MV-4-11 (cell line): ENCODE measurements at regions not wholly inside any gene's neighbourhood (a gene's known extent, or its start where the extent isn't known, plus 50 kb on each side); places are given as distances from the start of the nearest gene placed in this dataset.
A peak's percentile ranks its signal among the peaks of the same experiment; 100 is the strongest.

Source experiments
- DNase-seq: peaks from one replicate; lab custom pipeline; 2025; lab: John Stamatoyannopoulos, UW

GRCh38 chr20:21653628-21654027 lies 51.8 kb upstream of the PAX1 start:
- DNase-seq = no peak

- DNase-seq = no peak
Measured at GRCh38 chr20:21643417-21643816, 62.0 kb upstream of the PAX1 start.

DNA sequence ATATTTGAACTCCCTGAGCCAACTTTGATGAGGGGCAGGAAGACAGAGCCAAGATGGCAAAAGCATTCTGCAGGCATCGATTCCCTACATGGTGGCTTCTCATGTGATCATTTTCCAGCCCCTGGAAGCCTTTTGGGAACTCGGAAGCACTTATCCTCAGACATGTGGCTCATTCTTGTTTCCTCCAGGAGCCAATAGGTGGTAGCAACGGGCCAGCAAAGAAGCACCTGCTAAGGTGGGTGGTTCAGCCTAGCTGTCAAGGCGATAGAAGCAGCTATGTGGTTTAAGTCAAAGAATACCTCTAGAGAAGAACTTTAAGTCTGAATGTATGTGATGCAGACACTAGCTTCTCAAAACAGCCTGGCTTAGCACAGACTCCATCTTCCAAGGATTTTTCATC lies 64.9 kb upstream of the PAX1 start:
- DNase-seq = no peak

GRCh38 chr20:21633829-21634228 lies 71.6 kb upstream of the PAX1 start:
- no peak for DNase-seq

DNA sequence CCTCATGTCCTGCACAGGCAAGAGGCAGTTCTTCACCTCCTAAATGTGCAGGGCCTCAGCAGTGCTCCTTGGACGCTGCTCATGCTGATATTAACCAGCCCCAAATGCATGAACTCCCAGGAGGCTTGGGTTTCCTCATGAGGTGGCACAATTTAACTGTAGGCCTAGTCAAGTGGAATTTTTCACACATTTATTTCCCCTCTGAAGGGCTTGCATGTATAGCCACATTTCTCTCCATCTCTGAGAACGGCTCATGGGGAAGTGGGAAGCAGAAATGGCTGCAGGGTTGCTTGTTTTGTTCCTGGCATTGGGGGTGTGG lies 72.8 kb upstream of the PAX1 start:
- peak; percentile 10 for DNase-seq

DNA sequence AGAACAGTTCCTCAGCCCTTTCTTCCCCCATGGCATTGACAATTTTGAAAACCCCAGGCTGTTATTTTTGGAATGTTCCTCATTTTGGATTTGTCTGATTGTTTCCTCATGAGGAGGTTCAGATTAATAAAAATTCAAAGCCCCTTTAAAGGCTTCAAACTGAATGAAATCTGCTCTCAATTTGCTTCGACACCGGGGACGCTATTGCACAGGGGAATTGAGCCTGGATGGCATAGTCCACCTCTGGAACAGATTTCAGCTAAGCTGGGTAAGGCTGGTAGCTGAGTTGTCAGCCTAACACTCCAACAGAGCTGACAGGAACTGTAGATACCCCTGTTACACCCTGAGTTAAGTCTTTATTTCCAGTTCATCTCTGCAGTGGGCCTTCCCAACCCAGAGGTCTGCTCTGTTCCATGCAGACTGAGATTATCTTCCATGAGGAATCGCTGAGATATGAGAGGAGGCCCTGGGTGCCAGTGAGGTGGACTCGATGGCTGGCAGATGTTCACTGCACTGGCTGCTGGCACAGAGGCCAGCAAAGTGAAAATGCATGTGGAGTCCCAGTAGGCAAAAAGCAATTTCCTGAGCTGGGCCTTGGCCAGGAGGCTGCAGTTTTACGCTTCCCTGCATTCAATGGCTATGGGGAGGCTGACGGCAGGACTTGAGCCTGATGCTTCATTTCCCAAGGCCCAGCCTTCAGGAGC lies 73.3 kb upstream of the PAX1 start:
- no peak for DNase-seq

DNA sequence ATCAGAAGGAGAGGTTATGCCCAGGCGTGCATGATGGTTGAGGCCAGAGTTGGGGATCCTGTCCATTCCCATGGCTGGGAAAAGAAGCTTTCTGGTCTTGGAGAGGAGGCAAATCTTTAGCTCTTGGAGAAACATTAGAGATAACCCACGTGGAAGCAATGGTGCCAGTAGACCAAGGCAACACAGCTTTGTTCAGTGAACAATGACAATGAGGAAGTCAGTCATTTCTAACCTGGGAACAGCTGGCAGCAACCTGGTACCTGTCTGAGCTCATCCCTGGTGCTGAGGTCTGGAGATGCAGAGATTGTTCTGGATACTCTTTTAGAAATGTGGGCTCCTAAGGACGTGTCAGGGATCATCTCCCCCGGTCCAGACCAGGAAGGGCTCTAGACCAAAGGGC lies 76.7 kb upstream of the PAX1 start:
- DNase-seq = no peak

GRCh38 chr20:21623781-21624094 lies 81.7 kb upstream of the PAX1 start:
- DNase-seq = no peak

DNA sequence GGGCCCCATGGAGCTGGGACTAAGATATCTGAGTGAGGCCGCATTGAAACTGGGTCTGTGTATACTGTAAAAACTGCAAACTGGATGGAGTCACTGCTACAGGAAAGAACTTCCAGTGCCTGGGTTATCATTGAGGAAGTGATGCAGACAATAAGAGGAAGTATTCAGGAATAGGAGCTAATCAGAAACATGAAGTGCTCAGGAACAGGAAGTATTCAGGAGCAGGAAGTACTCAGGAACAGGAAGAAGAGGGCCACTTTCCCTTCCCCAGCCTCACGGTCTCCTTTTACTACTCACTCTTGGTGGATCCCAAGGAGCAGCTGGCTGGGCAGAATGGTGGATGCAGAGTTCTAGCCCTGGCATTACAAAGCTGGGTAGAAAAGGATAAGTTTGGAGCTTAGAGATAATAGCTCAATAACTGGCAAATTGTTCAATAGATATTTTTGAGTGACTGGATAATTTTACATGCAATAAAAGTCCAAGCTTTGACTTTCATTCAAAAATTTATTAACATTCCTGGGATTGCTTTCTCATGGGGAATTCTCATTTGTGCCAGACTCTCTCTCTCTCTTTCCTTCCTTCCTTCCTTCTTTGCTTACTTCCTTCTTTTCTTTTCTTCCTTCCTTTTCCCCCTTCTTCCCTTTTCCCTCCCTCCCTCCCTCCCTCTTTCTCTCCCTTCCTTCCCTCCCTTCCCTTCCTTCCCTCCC lies 82.2 kb upstream of the PAX1 start:
- DNase-seq = peak; percentile 81

DNA sequence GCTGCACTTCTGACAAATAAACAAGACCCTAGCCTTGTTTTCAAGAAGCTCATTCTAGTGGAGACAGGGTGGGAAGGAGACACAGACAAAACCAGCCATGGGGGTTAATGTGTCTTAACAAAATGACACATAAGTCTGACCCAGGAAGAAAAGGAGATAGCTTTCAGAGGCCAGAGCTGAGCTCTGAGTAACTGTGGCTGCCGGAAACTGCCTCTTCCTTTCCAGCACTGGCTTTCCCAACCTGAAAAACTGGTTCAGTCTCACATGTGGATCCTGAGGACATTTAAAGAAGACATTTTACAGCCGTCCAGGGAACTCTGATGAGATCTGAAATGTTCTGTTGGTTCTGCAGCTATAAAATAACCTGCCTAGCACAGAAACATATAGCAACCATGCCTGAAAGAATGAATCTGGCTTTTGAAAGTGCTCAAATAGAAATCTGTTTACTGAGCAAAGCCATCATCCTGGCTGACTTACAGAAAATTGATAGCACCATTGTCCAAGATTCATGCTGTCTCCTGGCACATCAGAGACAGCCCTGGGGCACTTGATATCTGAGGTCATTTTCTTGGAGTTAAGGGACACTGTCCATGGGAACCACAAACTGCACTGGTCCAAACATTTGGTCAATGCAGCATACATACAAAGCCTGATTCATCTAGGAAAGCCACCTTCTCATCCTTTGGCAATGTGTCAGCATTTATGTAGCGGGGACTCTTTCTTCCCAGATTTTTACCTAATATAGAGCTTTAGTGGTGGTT lies 83.2 kb upstream of the PAX1 start:
- DNase-seq = no peak

DNA sequence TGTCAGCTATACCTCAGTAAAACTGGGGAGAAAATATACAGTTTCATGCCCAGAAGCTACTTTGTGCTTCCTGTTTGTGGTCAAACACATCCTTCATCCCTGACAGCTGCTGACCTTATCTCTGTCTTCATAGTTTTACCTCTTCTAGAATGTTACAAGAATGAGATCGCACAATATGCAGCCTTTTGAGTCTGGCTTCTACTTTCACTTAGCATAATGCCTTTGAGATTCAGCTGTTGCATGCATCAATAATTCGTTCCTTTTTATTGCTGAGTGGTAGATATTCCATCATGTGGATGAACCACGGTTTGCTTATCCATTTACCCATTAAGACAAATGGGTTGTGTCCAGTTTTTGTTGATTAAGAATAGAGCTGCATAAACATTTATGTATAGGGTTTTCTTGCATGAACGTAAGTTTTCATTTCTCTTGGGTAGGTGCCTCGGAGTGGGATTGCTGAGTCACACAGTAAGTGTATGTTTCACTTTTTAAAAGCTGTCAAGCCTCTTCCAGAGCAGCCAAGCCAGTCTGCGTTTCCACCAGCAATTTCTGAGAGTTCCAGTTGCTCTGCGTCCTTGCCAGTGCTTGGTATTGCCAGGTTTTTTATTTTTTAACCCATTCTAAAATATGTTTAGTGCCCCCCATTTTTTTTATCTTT lies 86.6 kb upstream of the PAX1 start:
- DNase-seq = peak; percentile 18

GRCh38 chr20:21615617-21616080 lies 89.8 kb upstream of the PAX1 start:
- peak; percentile 46 for DNase-seq

DNA sequence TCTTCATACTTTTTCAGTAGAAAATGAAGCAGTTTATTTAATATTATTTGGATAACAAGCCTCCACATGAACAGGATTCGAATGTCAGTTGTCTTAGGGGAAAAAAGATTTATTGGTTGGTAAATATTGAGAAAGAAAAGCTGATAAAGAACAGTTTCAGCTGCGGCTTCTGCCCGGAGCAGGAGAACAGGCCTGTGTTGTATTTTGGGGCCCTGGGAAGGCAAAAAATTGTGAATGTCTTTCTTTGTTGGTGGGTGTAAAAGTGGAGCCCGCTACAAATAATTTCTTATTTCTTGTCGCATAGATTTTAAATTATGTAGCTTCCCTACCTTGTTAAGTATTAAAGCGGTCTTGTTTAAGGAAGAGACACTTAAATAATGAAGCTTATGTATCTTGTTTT lies 90.5 kb upstream of the PAX1 start:
- DNase-seq = no peak

DNA sequence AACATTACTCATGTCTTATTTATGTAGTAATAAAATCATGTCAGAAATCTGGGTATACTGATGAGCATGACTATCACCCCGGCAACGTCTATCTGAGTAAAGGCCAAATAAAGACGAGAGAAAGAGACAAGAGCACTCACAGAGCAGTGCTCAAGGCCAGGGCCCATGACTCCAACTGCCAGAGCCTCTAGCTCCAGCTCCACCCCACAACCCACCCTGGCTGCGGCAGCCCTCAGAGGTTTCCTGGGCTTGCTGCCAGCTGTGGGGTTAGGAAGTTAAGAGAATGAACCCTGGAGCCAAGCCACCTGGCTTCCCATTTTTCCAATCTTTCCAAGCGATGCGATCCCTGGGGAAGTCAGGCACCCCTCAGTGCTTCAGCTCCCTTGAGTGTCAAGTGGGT lies 92.0 kb upstream of the PAX1 start:
- no peak for DNase-seq

GRCh38 chr20:21609981-21610380 lies 95.5 kb upstream of the PAX1 start:
- no peak for DNase-seq

- DNase-seq = no peak
Measured at GRCh38 chr20:21609221-21609620, 95.4 kb upstream of the NKX2-2 start.

- no peak for DNase-seq
Measured at GRCh38 chr20:21608777-21609176, 94.9 kb upstream of the NKX2-2 start.

GRCh38 chr20:21607971-21608725 lies 94.3 kb upstream of the NKX2-2 start:
- DNase-seq = no peak

GRCh38 chr20:21601799-21602198 lies 87.9 kb upstream of the NKX2-2 start:
- peak; percentile 44 for DNase-seq

DNA sequence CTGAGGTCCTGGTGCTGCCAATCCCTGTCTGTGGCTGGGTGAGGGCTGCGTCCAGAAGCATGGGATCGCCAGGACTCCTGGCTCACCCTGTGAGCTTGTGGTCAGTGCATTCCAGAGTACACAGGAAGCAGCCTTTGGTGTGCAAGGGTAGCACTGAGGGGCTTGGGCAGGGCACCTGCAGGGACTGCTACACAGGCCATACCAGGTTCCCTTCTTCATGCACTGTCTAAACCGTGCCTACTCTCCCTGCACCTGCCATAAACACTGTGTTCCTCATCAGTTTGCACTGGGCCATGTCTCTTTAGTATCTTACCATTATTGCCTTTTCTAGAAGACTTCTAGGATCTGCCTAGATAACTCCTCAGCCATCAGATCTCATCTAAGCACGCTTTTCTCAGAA lies 72.8 kb upstream of the NKX2-2 start:
- no peak for DNase-seq

DNA sequence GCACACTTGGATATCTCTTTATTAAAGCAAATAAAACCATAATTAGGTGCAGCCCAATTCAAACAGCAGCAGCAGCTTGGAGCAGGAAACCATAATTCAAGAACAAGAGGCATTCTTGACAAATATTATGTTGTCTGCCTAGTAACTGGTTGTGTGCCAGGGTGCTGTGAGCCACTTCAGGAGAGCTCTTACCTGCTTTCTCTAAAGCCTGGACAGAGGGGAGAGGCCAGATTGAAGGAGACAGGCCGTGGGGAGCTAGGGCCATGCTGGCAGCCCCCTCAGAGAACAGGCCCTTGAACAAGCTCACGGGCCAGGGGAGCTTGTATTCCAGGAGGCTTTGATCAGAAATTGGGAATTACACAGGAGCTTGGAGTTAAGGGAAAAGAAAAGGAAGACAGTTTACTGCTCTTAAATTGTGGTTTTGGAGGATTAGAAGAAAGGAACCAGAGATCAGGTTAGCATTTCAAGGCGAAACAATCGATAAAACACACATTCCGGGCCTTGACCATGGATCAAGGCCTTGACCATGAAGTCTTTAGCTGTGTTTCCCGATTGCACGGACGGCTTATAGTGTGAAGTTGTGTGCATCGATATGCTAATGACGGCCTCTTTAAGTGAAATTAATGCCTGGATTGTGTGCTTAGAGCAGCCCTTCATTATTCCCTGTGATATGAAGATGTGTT lies 69.8 kb upstream of the NKX2-2 start:
- DNase-seq = no peak

- no peak for DNase-seq
Measured at GRCh38 chr20:21577551-21577950, 63.7 kb upstream of the NKX2-2 start.
